ENCODE measurements at regions not wholly inside any gene's neighbourhood (a gene's known extent, or its start where the extent isn't known, plus 50 kb on each side); places are given as distances from the start of the nearest gene placed in this dataset.
A peak's percentile ranks its signal among the peaks of the same experiment; 100 is the strongest.

DNA sequence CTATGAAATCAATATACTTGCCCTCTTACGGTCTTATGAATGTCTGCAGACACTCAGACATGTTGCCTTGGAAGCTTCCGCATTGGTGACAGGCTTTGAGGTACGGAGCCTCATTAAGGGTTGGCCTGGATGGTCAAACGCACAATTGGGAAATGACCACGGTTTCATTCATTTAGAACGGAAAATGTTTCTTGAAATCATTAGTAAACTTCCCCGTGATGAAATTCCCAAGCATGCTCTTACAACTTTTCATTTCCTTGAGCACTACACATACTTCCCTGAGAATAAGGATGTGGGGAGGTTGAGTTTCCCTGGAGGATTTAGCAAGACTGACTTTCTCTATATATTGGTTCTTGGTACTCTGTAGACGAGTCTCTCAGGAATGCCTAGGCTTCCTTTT is 146.3 kb downstream of the HLX start:
- no peaks in the 10 kb centered on the region for H3K27me3 ChIP-seq
- DNase-seq: no peak
- TF ChIP-seq, protein P1, sequence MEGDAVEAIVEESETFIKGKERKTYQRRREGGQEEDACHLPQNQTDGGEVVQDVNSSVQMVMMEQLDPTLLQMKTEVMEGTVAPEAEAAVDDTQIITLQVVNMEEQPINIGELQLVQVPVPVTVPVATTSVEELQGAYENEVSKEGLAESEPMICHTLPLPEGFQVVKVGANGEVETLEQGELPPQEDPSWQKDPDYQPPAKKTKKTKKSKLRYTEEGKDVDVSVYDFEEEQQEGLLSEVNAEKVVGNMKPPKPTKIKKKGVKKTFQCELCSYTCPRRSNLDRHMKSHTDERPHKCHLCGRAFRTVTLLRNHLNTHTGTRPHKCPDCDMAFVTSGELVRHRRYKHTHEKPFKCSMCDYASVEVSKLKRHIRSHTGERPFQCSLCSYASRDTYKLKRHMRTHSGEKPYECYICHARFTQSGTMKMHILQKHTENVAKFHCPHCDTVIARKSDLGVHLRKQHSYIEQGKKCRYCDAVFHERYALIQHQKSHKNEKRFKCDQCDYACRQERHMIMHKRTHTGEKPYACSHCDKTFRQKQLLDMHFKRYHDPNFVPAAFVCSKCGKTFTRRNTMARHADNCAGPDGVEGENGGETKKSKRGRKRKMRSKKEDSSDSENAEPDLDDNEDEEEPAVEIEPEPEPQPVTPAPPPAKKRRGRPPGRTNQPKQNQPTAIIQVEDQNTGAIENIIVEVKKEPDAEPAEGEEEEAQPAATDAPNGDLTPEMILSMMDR (IDR thresholded peaks at IDR 0.05): no peak
- H3K4me1 ChIP-seq: peaks cover 0 to 17% of the 10 kb centered on the region in 2 donors
- ATAC-seq: no peak
- H3K27ac ChIP-seq: peak overlapping the region in 1 of 2 donors; percentile 41
- no peaks in the 10 kb centered on the region for H3K9me3 ChIP-seq
- no peak overlapping the region for H3K4me3 ChIP-seq
- H3K36me3 ChIP-seq: no peaks in the 10 kb centered on the region
- intact Hi-C loops (cut with DNase I): no loop called here

DNA sequence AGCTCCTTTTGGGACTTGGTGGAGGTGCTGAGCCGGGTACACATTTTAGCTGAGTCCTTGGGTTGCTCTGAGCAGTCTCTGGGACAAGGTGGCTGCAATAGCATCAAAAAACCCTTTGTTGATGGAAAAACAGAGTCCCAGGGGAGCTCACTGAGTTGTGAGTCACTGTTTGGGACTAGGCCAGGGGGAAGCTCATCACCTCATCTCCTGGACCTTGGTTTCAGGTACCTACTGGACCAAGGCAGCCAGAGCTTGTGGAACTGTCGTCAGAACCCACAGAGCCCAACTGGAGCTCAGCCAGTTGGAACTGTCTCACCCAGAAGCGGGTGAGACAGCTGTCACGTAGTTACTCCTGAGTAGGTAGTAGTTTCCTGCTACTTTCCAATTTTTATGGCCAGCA is 146.7 kb downstream of the HLX start:
- H3K9me3 ChIP-seq: no peaks in the 10 kb centered on the region
- H3K27ac ChIP-seq: peak overlapping the region in 1 of 2 donors; percentile 41
- no peaks in the 10 kb centered on the region for H3K27me3 ChIP-seq
- DNase-seq (no peak), ATAC-seq (no peak)
- no peaks in the 10 kb centered on the region for H3K36me3 ChIP-seq
- TF ChIP-seq, protein P1 (IDR thresholded peaks at IDR 0.05): no peak
- intact Hi-C loops (cut with DNase I): no loop called here
- H3K4me3 ChIP-seq: no peak overlapping the region
- peaks cover 0 to 17% of the 10 kb centered on the region in 2 donors for H3K4me1 ChIP-seq

DNA sequence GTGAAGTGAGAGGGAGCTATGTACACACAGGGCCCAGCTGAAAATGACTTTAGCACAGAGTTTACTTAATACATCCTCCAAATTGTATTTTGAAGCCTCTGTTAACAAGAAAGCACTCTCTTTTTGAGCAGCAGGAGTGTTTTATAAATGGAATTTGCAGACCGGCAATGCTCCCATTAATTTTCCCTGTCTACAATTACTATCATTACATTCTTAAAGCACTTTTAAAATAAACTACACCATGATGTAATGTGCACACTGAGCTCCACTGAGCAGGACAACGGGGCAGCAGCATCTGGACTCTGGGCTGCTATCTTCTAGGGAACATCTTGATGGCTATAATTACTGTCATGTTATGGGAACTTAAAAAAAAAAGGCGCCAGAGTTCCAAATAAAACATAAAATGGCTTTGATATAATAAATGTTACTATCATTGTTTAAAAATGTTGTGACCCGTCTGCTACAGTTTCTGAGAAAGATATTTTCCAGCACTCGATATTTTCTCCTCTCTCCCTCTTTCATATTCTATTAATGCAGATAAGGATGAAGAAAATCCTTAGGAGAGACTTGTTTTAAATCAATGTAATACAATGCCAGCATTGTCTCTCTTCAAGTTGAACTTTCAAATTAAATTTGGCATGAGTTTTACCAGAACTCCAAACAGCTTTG is 150.9 kb downstream of the HLX start:
- Histone ChIP-seq H3K27ac (no peak overlapping the region), H3K27me3 (no peaks in the 10 kb centered on the region), H3K4me3 (no peak overlapping the region), H3K9me3 (no peaks in the 10 kb centered on the region), H3K4me1 (peaks cover 5 to 21% of the 10 kb centered on the region in 2 donors), H3K36me3 (no peaks in the 10 kb centered on the region)
- DNase-seq: peak in 2 of 4 donors; percentile 14 to 39
- peak; percentile 25 for ATAC-seq
- TF ChIP-seq, protein P1 (IDR thresholded peaks at IDR 0.05): no peak
- intact Hi-C loops (cut with DNase I): no loop called here

DNA sequence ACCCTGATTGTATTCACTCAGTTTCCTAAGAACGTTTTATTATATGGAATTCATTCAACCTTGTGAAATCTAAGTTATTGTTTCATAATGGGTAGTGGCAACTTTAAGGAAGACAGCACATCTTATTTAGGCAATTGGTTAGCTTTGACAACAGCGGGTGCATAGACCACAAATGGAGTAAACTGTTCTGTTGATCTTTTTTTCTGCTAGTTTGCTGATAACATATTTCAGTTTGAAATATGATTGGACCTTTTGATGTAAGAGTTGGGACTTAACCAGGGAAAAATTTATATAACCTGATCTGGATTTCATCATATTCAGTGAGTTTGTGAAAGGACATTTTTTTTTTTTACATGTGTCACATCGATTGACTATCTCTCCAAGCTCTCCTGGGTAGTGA is 151.7 kb downstream of the HLX start:
- H3K27ac ChIP-seq: no peak overlapping the region
- peaks cover 5 to 19% of the 10 kb centered on the region in 2 donors for H3K4me1 ChIP-seq
- H3K4me3 ChIP-seq: no peak overlapping the region
- intact Hi-C loops (cut with DNase I): no loop called here
- H3K27me3 ChIP-seq: no peaks in the 10 kb centered on the region
- ATAC-seq (no peak), DNase-seq (no peak)
- no peaks in the 10 kb centered on the region for H3K9me3 ChIP-seq
- no peaks in the 10 kb centered on the region for H3K36me3 ChIP-seq
- TF ChIP-seq, protein P1 (IDR thresholded peaks at IDR 0.05): no peak

DNA sequence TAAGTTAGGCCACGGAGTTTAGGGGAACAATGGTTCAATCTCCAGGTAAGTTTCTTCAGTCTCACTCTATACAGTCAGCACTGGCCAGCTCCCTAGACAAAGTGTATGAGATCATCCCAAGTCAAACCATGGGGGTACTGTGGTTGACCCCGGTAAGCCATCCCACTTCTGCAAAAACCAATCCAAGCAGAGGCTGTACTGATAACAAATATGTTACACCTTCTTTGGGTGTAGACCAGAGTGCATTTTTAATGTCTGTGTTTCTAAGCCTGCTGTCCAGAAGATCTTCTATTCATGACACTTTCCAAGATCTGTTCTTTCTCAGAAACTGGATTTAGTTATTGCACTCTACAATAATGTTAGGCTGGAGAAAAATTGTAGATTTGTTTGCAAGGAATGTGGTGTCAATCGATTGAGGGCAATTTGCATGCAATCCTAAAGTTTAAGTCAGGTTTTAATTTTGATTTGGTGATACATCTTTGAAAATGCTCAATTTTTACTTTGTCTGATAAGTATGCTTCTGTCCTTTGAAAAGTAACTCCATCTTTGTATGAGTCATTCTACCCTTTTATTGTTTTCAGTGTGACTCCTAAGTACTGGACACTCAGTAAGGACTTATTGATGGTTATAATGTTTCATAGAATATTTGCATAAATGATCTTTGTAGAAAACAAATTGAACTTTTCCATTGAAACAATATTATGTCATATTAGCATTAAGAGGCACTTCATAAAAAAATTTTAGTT is 152.4 kb downstream of the HLX start:
- H3K4me1 ChIP-seq: peaks cover 5 to 18% of the 10 kb centered on the region in 2 donors
- no peaks in the 10 kb centered on the region for H3K36me3 ChIP-seq
- intact Hi-C loops (cut with DNase I): no loop called here
- DNase-seq (no peak), ATAC-seq (no peak)
- H3K27ac ChIP-seq: no peak overlapping the region
- no peak overlapping the region for H3K4me3 ChIP-seq
- TF ChIP-seq, protein P1 (IDR thresholded peaks at IDR 0.05): no peak
- H3K27me3 ChIP-seq: no peaks in the 10 kb centered on the region
- no peaks in the 10 kb centered on the region for H3K9me3 ChIP-seq

All from left lung (tissue), 4 donors.